HG02938 (cell line): ENCODE measurements at regions not wholly inside any gene's neighbourhood (a gene's known extent, or its start where the extent isn't known, plus 50 kb on each side); places are given as distances from the start of the nearest gene placed in this dataset.
"Not testable (repeated sequence)": the region's sequence is repeated elsewhere in the genome, so short reads cannot be mapped to it uniquely, and the experiment has no call there.

Experiments
- ATAC-seq: cut with Tn5 transposase; IDR thresholded peaks from one replicate; pipeline ENCODE4 v1.9.1; 2021; ENCODE audit warnings: mild to moderate bottlenecking, moderate library complexity; ENCODE audit not compliant: unreplicated experiment

DNA sequence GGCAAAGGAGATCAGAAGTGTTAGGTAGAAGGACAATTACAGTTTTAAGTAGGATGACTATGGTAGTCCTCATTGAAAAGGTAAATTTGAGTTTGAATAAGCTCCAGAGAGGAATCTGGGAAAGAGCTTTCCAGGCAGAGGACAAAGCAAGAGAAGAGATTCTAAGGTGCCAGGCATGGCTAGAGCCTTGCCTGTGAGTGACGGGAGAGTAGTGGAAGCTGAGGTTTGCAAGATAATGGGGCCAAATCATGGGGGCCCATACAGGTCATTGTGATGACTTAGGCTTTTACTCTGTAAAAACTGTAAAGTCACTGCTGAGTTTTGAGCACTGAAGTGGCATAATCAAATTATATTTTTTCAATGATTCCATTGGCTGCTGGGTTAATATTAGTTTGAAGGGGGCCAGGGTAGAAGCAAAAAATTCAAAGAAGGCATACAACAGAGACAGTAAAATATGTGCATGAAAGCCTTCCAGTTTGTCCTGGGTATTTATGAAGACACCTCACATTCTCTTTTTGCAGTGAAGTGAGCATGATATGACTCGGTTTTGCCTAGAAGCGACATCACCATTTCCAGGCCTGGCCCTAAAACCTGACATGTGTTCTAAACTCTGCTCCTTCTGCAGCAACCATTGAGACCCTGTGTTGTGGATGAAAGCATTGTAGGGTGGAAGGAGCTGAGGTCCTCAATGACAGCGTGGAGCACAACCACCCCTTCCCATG, 279.8 kb upstream of the TNC start:
- no peak for ATAC-seq

- no peak for ATAC-seq
Observed at GRCh38 chr9:115398313-115398650, 280.3 kb upstream of the TNC start.

GRCh38 chr9:115398996-115399395, 281.0 kb upstream of the TNC start:
- ATAC-seq: no peak

DNA sequence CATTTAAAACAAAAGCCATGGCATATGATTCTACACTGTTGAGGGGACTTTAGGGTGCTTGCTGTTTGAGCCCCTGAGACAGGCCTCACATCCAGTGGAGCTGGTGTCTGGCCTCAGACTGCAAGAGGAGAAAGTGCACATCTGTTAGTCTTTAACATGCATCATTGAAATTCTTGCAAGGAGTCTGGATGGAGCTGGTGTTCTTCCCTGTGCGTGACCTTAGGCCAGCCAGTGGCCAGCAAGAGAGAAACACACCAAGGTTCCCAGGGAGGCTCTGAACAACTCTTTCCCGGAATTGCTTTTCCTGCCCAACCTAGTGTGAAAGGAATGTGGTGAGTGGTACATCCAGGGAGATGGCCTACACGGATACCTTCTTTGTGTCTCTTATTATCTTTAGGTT, 282.8 kb upstream of the TNC start:
- ATAC-seq: no peak

DNA sequence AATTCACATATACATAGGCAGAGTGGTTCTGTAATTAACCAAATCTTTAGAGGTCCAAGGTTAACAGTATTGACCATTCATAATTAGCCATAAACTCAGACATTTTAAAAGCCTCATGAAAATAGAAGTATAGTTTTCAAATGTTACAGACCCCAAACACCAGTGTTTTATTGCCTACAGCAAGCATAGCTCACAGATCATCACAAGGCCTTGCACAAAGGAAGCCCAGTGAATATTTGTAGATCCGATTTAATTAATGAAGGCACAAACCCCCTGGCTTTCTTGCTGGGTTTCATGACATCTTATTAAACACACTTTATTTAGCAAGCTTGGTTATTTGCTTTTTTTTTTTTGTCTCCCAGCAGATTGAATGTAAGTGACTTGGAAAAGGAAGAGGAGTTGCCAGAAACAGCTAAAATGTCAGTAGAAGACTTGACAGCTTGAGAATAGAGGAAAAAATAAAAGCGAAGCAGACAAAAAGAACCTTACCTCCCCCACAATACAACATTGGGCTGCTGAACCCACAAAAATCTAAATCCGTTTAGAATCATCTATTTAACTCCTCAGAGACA, 283.9 kb upstream of the TNC start:
- ATAC-seq: no peak

DNA sequence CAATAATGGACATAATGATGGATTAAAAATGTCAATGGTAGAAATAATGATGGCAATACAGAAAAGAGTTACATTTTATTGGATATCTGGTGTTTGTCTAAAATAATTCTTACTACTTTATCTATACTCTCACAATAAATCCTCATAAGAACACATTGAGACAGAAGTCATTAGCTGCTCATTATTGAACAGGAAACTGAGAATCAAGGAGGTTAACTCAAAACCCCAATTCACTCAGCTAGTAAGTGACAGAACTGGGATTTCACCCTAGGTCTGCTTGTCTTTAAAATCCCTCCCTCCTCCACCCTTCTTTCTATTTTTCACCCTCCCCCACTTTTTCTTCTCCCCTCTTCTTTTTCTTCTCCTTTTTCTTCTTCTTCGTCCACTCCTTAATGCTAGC, 285.8 kb upstream of the TNC start:
- ATAC-seq: no peak

DNA sequence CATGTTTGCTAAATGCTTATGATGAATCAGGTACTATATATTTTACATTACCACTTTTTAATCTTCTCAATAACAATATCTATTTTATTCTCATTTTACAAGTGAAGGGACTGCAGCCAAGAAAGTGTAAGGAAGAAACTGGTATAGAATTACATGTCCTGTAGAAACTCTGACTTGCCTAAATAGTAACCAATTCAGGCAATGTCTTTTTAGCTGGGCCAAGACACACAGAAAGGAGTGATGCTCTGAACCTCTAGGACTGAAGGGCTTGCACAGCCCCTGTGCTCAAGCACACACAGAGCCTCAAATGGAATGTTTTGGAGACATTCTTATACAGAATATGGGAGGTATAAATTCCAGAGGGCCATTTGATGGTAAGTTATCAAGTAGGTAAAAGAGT, 286.4 kb upstream of the TNC start:
- no peak for ATAC-seq

GRCh38 chr9:115411516-115411915, 293.6 kb upstream of the TNC start:
- no peak for ATAC-seq

DNA sequence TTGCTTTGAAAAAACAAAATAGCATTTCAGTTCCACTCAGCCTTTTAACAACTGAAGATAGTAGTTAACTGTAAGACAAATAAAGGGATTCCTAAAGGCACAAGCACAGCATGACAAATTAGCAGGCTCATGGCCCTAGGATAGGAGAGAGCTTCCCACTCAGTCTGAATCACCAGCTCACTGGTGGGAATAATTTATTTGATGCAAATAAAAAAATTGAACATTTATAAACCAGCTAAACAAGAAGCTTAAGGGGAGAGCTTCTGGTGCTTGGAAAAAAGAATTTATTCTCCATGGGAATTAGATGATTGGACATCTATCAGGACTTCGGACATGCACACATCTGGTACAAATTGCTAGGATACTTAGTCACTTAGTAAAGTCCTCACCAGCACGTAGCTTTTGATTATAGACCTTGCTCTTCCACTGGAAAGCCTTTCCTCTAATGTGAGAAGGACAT, 294.1 kb upstream of the TNC start:
- no peak for ATAC-seq

- ATAC-seq: no peak
Observed at GRCh38 chr9:115412656-115413055, 294.7 kb upstream of the TNC start.

DNA sequence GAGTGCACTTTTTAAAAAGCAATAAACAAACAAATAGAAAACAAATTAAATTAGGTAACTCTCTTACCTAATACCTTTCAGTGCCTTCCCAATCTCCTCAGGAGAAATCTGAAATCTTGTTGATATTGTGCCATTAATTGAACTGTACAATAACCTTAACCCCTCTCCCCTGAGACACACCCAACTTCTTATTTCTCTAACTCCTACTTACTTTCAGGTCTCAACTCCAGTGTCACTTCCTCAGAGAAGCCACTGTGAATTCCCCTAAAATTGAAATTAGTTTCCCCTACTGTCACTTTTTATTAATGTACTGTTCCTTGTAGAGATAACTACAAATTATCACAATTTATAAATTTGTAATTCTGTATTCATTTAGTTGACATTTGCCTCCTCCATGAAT, 295.3 kb upstream of the TNC start:
- ATAC-seq: peak; percentile 59

DNA sequence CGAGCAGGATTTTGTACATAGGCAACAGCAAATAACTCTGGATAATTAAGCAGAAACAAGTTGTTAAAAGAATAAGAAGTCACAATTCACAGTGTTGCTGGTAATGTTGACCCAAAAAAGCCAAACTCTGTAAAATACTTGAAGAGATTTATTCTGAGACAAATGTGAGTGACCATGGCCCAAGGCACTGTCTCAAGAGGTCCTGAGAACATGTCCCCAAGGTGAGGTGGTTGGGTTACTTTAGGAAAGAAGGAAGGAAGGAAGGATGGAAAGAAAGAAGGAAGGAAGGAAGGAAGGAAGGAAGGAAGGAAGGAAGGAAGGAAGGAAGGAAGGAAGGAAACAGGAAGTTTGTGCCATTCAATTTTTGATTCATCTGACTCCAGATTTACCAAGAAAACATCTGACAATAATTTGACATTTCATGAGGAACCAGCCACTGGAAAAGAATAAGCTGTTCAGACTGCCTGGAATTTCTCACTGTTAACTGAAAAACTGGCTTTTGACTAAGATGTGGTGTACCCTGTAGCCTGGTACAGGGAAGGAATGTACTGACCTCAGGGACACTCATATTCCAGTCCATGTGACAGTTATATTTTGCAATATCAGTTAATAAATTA, 295.9 kb upstream of the TNC start:
- ATAC-seq: no peak

DNA sequence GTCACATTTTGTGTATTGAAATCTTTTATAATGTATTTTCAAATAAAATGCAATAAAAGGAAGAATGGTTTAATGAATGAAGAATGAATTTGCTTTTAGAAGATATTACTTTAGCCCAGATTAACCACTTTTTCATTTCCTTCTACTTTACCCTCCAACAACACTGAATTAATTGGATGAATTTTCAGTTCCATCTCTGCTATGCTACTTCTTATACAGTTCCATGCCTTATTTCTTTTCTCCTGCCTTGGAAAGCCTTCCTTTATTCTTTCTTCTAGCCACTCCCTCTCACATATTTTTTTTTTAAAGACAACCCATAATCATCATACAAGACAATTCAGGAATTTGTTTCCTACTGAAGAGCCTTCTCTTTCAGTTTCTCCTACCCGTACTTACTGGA, 296.6 kb upstream of the TNC start:
- no peak for ATAC-seq

DNA sequence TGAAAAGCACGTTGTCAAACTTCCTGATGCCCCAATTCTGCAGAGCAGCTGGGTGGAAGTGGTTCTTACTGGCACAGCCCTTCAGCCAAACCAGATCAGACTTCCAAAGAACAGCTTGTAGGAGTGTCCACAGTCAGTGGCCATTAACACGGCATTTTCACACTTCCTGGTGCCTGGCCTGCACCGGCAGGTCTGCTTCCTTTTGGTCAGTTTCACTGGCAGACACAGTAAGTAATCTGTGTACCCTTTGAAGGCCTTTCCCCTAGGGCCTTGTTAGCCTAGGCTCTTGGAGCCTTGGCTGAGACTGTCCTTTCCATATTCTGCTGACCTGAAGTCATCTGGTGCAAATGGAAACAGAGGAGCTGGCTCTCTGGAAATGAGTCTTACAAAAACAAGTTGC, 297.5 kb upstream of the TNC start:
- ATAC-seq: no peak

DNA sequence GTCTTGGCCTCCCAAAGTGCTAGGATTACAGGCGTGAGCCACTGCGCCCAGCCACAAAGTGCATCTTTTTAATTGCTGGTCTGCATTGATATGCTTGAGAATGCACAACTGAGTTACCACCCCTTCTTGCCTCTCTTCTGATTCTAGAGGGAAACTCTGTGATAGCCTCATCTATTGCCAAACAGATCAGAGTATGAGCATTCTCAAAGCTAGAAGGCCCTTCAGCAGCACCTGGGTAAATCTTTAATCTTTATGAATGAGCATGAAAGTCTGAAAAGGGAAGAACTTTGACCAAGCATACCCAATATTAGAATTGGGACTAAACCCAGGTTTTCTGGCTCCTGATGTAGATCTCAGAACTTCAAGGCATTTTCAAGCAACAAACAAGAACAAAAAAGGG, 298.3 kb upstream of the TNC start:
- ATAC-seq: peak; percentile 68

DNA sequence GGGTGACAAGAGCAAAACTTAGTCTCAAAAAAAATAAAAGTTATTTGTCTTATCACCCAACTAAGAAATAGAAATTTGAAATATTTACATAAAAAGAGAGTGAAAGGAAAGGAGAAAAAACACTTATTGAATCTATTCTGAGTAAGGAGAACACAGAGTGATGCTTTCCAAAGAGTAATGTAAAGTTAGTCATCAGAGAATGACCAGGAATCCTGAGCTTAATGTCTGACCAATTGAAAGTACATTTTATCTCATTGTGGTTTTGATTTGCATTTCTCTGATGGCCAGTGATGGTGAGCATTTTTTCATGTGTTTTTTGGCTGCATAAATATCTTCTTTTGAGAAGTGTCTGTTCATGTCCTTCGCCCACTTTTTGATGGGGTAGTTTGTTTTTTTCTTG, 300.2 kb upstream of the TNC start:
- not testable (repeated sequence) for ATAC-seq

DNA sequence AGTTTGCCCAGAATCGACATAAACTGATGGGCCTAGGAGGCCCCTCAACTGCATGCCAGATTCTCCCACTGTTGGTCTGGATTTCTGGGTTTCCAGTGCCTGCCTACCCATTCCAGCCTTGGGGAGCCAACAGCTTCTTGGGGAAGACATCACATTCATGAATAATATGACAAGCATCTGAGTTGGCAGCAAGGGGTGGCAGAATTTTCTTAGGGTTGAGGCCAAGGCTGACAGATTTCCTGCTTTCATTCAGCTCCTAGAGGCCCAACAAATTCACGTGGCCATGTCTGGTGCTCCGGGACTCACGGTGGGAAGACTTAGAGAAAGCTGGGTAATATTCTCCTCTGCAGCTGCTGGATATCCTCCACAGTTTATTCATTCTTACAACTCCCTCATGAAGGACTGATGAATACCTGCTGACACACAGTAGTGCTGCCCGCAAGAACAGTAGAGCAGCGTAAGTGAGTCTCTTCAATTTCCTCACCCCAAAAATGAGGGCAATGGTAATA, 305.0 kb upstream of the TNC start:
- no peak for ATAC-seq

DNA sequence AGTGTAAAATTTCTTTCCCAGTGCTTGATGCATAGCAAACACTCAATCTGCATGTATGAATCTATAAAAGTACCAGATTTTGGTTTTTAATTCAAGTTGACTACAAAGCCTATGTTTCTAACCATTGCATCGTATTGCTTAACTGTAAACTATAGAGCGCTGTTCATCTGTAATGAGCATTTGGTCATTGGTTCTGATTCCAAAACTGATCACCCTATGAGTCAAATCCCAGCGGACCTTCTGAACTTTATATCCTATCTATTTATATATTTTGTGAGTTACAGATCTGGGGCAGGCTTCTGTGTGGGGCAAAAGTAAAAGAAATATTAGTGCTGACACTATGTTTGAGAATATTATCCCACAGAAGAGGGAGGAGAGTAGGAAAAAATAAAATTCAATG, 305.7 kb upstream of the TNC start:
- no peak for ATAC-seq

GRCh38 chr9:115425601-115426000, 307.6 kb upstream of the TNC start:
- ATAC-seq: no peak

- ATAC-seq: no peak
Observed at GRCh38 chr9:115437418-115437817, 319.5 kb upstream of the TNC start.

DNA sequence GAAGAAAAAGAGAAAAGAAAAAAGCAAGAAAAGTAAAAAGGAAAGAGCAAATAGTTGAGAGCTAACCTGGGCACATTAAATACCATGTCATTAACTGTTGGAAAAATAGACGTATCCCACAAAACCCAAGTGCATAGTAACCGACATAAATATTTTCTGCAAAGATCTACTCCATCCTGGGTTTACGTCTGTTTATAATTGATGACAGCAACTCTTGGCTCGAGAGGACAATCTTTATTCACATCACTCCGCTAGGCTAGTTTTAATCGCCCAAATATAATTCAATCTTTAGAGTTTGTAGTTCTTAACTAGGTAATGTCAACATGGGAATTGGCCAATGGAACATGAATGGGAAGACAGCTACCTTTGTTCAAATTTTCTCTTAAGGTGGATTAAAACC, 321.7 kb upstream of the TNC start:
- no peak for ATAC-seq

GRCh38 chr9:115442054-115442453, 324.1 kb upstream of the TNC start:
- ATAC-seq: no peak
